ENCODE measurements at regions not wholly inside any gene's neighbourhood (a gene's known extent, or its start where the extent isn't known, plus 50 kb on each side); places are given as distances from the start of the nearest gene placed in this dataset.

GRCh38 chr9:106615118-106615889 lies 247.7 kb upstream of the ZNF462 start:
- peaks cover 20% of the 10 kb centered on the region for H3K4me1 Mint-ChIP-seq (ENCODE audit: unreplicated experiment)
- no peak overlapping the region for H3K27ac Mint-ChIP-seq (ENCODE audit: unreplicated experiment)
- H3K9me3 Mint-ChIP-seq (ENCODE audit: unreplicated experiment), result no peaks in the 10 kb centered on the region
- DNase-seq (ENCODE audit: low spot score), result no peak
- no peak overlapping the region for H3K4me3 Mint-ChIP-seq (ENCODE audit: unreplicated experiment)
- no peaks in the 10 kb centered on the region for H3K27me3 Mint-ChIP-seq (ENCODE audit: unreplicated experiment)
- H3K36me3 Mint-ChIP-seq (ENCODE audit: low read depth, unreplicated experiment), result no peaks in the 10 kb centered on the region
- no peak for TF ChIP-seq CTCF (IDR thresholded peaks at IDR 0.05; ENCODE audit: unreplicated experiment)

- peaks cover 23% of the 10 kb centered on the region for H3K4me1 Mint-ChIP-seq (ENCODE audit: unreplicated experiment)
- DNase-seq (ENCODE audit: low spot score), result no peak
- no peak overlapping the region for H3K27ac Mint-ChIP-seq (ENCODE audit: unreplicated experiment)
- H3K36me3 Mint-ChIP-seq (ENCODE audit: low read depth, unreplicated experiment), result no peaks in the 10 kb centered on the region
- H3K4me3 Mint-ChIP-seq (ENCODE audit: unreplicated experiment), result no peak overlapping the region
- no peaks in the 10 kb centered on the region for H3K27me3 Mint-ChIP-seq (ENCODE audit: unreplicated experiment)
- H3K9me3 Mint-ChIP-seq (ENCODE audit: unreplicated experiment), result no peaks in the 10 kb centered on the region
- TF ChIP-seq CTCF (IDR thresholded peaks at IDR 0.05; ENCODE audit: unreplicated experiment), result no peak
Observed at GRCh38 chr9:106616026-106616425, 246.9 kb upstream of the ZNF462 start.

GRCh38 chr9:106616851-106617345 lies 246.1 kb upstream of the ZNF462 start:
- peaks cover 6% of the 10 kb centered on the region for H3K27me3 Mint-ChIP-seq (ENCODE audit: unreplicated experiment)
- no peak overlapping the region for H3K27ac Mint-ChIP-seq (ENCODE audit: unreplicated experiment)

GRCh38 chr9:106619211-106619610 lies 243.8 kb upstream of the ZNF462 start:
- Mint-ChIP-seq H3K4me1 (ENCODE audit: unreplicated experiment) (peaks cover 26% of the 10 kb centered on the region), H3K9me3 (ENCODE audit: unreplicated experiment) (no peaks in the 10 kb centered on the region), H3K27me3 (ENCODE audit: unreplicated experiment) (peaks cover 6% of the 10 kb centered on the region), H3K4me3 (ENCODE audit: unreplicated experiment) (no peak overlapping the region), H3K36me3 (ENCODE audit: low read depth, unreplicated experiment) (no peaks in the 10 kb centered on the region), H3K27ac (ENCODE audit: unreplicated experiment) (no peak overlapping the region)
- DNase-seq (ENCODE audit: low spot score), result no peak
- TF ChIP-seq CTCF (IDR thresholded peaks at IDR 0.05; ENCODE audit: unreplicated experiment), result no peak

More at GRCh38 chr9:106616851-106617345, 246.1 kb upstream of the ZNF462 start:
- no peak for TF ChIP-seq CTCF (IDR thresholded peaks at IDR 0.05; ENCODE audit: unreplicated experiment)
- DNase-seq (ENCODE audit: low spot score), result no peak
- Mint-ChIP-seq H3K36me3 (ENCODE audit: low read depth, unreplicated experiment) (no peaks in the 10 kb centered on the region), H3K9me3 (ENCODE audit: unreplicated experiment) (no peaks in the 10 kb centered on the region), H3K4me1 (ENCODE audit: unreplicated experiment) (peaks cover 26% of the 10 kb centered on the region), H3K4me3 (ENCODE audit: unreplicated experiment) (no peak overlapping the region)

- H3K27me3 Mint-ChIP-seq (ENCODE audit: unreplicated experiment), result peaks cover 6% of the 10 kb centered on the region
- TF ChIP-seq CTCF (IDR thresholded peaks at IDR 0.05; ENCODE audit: unreplicated experiment), result no peak
- peaks cover 22% of the 10 kb centered on the region for H3K4me1 Mint-ChIP-seq (ENCODE audit: unreplicated experiment)
- no peak overlapping the region for H3K4me3 Mint-ChIP-seq (ENCODE audit: unreplicated experiment)
- DNase-seq (ENCODE audit: low spot score), result no peak
- no peaks in the 10 kb centered on the region for H3K9me3 Mint-ChIP-seq (ENCODE audit: unreplicated experiment)
- H3K36me3 Mint-ChIP-seq (ENCODE audit: low read depth, unreplicated experiment), result no peaks in the 10 kb centered on the region
- H3K27ac Mint-ChIP-seq (ENCODE audit: unreplicated experiment), result no peak overlapping the region
Observed at GRCh38 chr9:106620081-106620480, 242.9 kb upstream of the ZNF462 start.
